ENCODE measurements at regions not wholly inside any gene's neighbourhood (a gene's known extent, or its start where the extent isn't known, plus 50 kb on each side); places are given as distances from the start of the nearest gene placed in this dataset.

- no peak for DNase-seq
These were observed 509.0 kb downstream of the BCL11A start for GRCh38 chr2:60044484-60044883.

- no peak for DNase-seq
These were observed 511.4 kb downstream of the BCL11A start for GRCh38 chr2:60042023-60042422.

- no peak for DNase-seq
These were observed 520.1 kb downstream of the BCL11A start for GRCh38 chr2:60033325-60033724.

GRCh38 chr2:60029566-60029883, 523.9 kb downstream of the BCL11A start:
- no peak for DNase-seq

GRCh38 chr2:60028849-60029565, 524.4 kb downstream of the BCL11A start:
- DNase-seq, result no peak

GRCh38 chr2:60025496-60025895, 528.0 kb downstream of the BCL11A start:
- no peak for DNase-seq

- no peak for DNase-seq
These were observed 530.0 kb downstream of the BCL11A start for GRCh38 chr2:60023256-60023985.

- no peak for DNase-seq
These were observed 545.8 kb downstream of the BCL11A start for GRCh38 chr2:60007671-60008070.

GRCh38 chr2:60003076-60003475, 550.4 kb downstream of the BCL11A start:
- no peak for DNase-seq

- DNase-seq, result no peak
These were observed 551.1 kb downstream of the BCL11A start for GRCh38 chr2:60002183-60002867.

- DNase-seq, result no peak
These were observed 552.8 kb downstream of the BCL11A start for GRCh38 chr2:60000686-60001085.

- no peak for DNase-seq
These were observed 555.1 kb downstream of the BCL11A start for GRCh38 chr2:59998324-59998723.

- no peak for DNase-seq
These were observed 556.1 kb downstream of the BCL11A start for GRCh38 chr2:59997371-59997770.

GRCh38 chr2:59996855-59997254, 556.6 kb downstream of the BCL11A start:
- no peak for DNase-seq

- DNase-seq, result no peak
These were observed 559.7 kb downstream of the BCL11A start for GRCh38 chr2:59993726-59994125.

- DNase-seq, result no peak
These were observed 565.1 kb downstream of the BCL11A start for GRCh38 chr2:59988341-59988740.

GRCh38 chr2:59986511-59986910, 566.9 kb downstream of the BCL11A start:
- no peak for DNase-seq

- DNase-seq, result no peak
These were observed 567.5 kb downstream of the BCL11A start for GRCh38 chr2:59985923-59986322.

GRCh38 chr2:59974051-59974766, 579.2 kb downstream of the BCL11A start:
- no peak for DNase-seq

- no peak for DNase-seq
These were observed 584.3 kb downstream of the BCL11A start for GRCh38 chr2:59969161-59969560.

- DNase-seq, result no peak
These were observed 585.0 kb downstream of the BCL11A start for GRCh38 chr2:59968441-59968840.

GRCh38 chr2:59967691-59968090, 585.8 kb downstream of the BCL11A start:
- DNase-seq, result no peak

GRCh38 chr2:59963157-59963556, 590.3 kb downstream of the BCL11A start:
- DNase-seq, result no peak

- no peak for DNase-seq
These were observed 591.7 kb downstream of the BCL11A start for GRCh38 chr2:59961746-59962145.

All from NCI-H510A (cell line).